Karpas-422 (cell line): ENCODE measurements at regions not wholly inside any gene's neighbourhood (a gene's known extent, or its start where the extent isn't known, plus 50 kb on each side); places are given as distances from the start of the nearest gene placed in this dataset.
"Not testable (repeated sequence)": the region's sequence is repeated elsewhere in the genome, so short reads cannot be mapped to it uniquely, and the experiment has no call there.

ENCODE experiments used
- DNase-seq: peaks from one replicate; pipeline ENCODE4 v3.0.0-alpha.2; 2015
- H2AFZ ChIP-seq: fragments of 200-600 bp; sonication (generic); 2 replicates; pipeline ENCODE4 v1.6.1; 2014; ENCODE audit warnings: antibody characterized with exemption, low read length, mixed read lengths
- H3K27ac ChIP-seq: fragments of 200-600 bp; sonication (generic); 2 replicates; pipeline ENCODE4 v1.5.1; 2014; ENCODE audit warnings: mild to moderate bottlenecking, low read length, moderate library complexity
- H3K27me3 ChIP-seq: fragments of 200-600 bp; sonication (generic); 2 replicates; pipeline ENCODE4 v1.6.1; 2014; ENCODE audit warnings: low read length, mixed read lengths
- H3K36me3 ChIP-seq: fragments of 200-600 bp; sonication (generic); 2 replicates; pipeline ENCODE4 v1.6.1; 2014; ENCODE audit warnings: low read length, mixed read lengths; ENCODE audit not compliant: insufficient read depth
- H3K4me1 ChIP-seq: fragments of 200-600 bp; sonication (generic); 2 replicates; pipeline ENCODE4 v1.6.1; 2014; ENCODE audit warnings: mild to moderate bottlenecking, low read length, mixed read lengths
- H3K4me2 ChIP-seq: fragments of 200-600 bp; sonication (generic); 2 replicates; pipeline ENCODE4 v1.6.1; 2014; ENCODE audit warnings: low read length, low read depth, mild to moderate bottlenecking; ENCODE audit not compliant: poor library complexity, severe bottlenecking
- H3K4me3 ChIP-seq: fragments of 200-600 bp; sonication (generic); 2 replicates; pipeline ENCODE4 v1.5.1; 2014; ENCODE audit warnings: mild to moderate bottlenecking, antibody characterized with exemption, low read length, mixed read lengths
- H3K79me2 ChIP-seq: fragments of 200-600 bp; sonication (generic); 2 replicates; pipeline ENCODE4 v1.6.1; 2014; ENCODE audit warnings: mild to moderate bottlenecking, low read length, mixed read lengths
- H3K9ac ChIP-seq: fragments of 200-600 bp; sonication (generic); 2 replicates; pipeline ENCODE4 v1.6.0; 2014; ENCODE audit warnings: low read length
- H3K9me2 ChIP-seq: fragments of 200-600 bp; sonication (generic), shearing (Covaris generic); replicated peaks from 2 replicates; pipeline ENCODE4 v1.6.0; 2014; ENCODE audit warnings: mild to moderate bottlenecking, low read length, moderate library complexity; ENCODE audit not compliant: insufficient read depth
- H3K9me3 ChIP-seq: fragments of 300-700, 200-600 bp; sonication (generic); 2 replicates; pipeline ENCODE4 v1.6.1; 2014; ENCODE audit warnings: low read length, mixed read lengths
- H4K20me1 ChIP-seq: fragments of 200-600 bp; sonication (generic); 2 replicates; pipeline ENCODE4 v1.6.1; 2014; ENCODE audit warnings: mild to moderate bottlenecking, antibody characterized with exemption, low read length, low read depth; ENCODE audit not compliant: insufficient read depth

DNA sequence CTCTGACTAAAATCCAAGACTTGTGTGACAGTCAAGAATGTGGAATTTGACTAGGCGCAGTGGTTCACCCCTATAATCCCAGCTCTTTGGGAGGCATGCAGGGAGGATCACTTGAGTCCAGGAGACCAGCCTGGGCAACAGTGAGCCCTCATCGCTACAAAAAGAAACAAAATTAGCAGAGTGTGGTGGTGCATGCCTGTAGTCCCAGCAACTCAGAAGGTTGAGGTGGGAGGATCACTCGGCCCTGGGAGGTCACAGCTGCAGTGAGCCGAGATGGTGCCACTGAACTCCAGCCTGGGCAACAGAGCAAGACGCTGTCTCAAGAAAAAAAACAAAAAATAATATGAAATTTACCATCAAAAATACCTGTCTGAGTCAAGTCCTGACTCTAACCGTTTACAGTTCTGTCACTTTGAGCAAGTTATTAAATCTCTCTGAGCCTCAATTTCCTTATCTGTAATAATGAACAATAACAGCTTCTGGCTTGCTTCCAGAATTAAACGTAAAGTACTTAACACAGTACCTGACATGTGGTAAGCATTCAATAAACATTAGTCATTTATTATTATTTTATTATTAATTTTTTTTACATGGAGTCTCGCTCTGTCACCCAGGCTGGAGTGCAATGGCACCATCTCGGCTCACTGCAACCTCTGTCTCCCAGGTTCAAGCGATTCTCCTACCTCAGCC lies 204.6 kb upstream of the TSC22D1 start:
- Histone ChIP-seq H3K9me3 (no peaks in the 10 kb centered on the region), H3K9ac (no peak overlapping the region), H3K9me2 (no peaks in the 10 kb centered on the region), H3K4me1 (no peaks in the 10 kb centered on the region), H3K36me3 (no peaks in the 10 kb centered on the region), H4K20me1 (no peaks in the 10 kb centered on the region), H2AFZ (no peak overlapping the region), H3K27ac (no peak overlapping the region), H3K4me3 (no peak overlapping the region), H3K79me2 (no peaks in the 10 kb centered on the region), H3K4me2 (no peak overlapping the region), H3K27me3 (no peaks in the 10 kb centered on the region)
- no peak for DNase-seq

DNA sequence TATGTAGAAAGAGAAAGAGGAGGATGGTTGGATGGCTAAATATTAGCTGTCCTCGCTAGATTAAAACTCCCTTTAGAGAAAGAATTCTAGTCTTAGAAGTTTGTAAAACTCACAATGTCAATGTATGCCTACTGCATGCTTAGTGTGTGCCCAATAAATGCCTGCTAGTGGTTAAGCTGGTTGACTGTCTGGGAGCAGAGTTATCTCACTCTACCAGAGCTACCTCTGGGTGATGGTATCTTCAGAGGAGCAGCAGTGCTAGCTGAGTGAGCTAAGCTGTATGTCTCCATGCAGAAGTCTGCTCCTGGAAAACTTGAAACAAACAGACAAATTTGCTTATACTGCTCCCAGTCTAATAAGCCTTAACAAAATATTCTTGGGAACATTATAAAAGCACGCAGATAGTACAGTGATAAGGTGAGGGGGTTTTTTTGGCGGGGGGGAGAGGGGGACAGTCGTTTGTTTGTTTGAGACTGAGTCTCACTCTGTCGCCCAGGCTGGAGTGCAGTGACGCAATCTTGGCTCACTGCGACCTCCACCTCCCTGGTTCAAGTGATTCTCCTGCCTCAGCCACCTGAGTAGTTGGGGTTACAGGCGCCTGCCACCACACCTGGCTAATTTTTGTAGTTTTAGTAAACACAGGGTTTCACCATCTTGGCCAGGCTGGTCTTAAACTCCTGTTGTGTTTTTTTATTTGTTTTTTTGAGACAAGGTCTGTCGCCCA lies 202.8 kb upstream of the TSC22D1 start:
- no peak overlapping the region for H2AFZ ChIP-seq
- no peak for DNase-seq

DNA sequence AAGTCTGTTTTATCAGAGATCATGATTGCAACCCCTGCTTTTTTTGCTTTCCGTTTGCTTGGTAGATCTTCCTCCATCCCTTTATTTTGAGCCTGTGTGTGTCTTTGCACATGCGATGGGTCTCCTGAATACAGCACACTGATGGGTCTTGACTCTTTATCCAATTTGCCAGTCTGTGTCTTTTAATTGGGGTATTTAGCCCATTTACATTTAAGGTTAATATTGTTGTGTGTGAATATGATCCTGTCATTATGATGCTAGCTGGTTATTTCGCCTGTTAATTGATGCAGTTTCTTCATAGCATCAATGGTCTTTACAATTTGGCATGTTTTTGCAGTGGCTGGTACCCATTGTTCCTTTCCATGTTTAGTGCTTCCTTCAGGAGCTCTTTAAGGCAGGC lies 199.2 kb upstream of the TSC22D1 start:
- H3K9me3 ChIP-seq, H4K20me1 ChIP-seq: not testable (repeated sequence)

More for the DNA sequence above, 202.8 kb upstream of the TSC22D1 start:
- Histone ChIP-seq H3K79me2 (no peaks in the 10 kb centered on the region), H3K4me1 (no peaks in the 10 kb centered on the region), H3K27ac (no peak overlapping the region), H3K9me3 (no peaks in the 10 kb centered on the region), H3K36me3 (no peaks in the 10 kb centered on the region), H3K4me3 (no peak overlapping the region), H3K27me3 (no peaks in the 10 kb centered on the region), H3K9me2 (no peaks in the 10 kb centered on the region), H4K20me1 (no peaks in the 10 kb centered on the region), H3K9ac (no peak overlapping the region), H3K4me2 (no peak overlapping the region)

DNA sequence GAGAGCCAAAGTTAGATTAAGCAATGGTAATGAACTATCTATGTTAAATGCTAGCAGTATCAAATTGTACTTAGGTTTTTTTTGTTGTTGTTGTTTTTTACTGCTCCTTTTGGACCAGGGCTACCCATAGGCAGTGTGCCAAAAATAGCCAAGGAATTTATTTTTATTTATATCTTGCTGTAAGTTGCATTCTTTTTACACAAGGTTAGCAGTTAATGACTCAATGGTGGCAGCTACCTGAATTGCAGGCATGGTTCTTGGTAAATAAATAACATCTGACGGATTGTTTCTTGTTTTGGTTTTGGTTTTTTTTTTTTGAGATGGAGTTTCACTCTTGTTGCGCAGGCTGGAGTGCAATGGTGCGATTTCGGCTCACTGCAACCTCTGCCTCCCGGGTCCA lies 194.8 kb upstream of the TSC22D1 start:
- H3K4me2 ChIP-seq = no peak overlapping the region
- H2AFZ ChIP-seq = no peak overlapping the region
- no peaks in the 10 kb centered on the region for H3K9me3 ChIP-seq

More for the DNA sequence above, 199.2 kb upstream of the TSC22D1 start:
- not testable (repeated sequence) for H2AFZ ChIP-seq, H3K27ac ChIP-seq, H3K4me2 ChIP-seq, H3K79me2 ChIP-seq, H3K27me3 ChIP-seq, DNase-seq, H3K4me3 ChIP-seq, H3K4me1 ChIP-seq, H3K9ac ChIP-seq, H3K9me2 ChIP-seq, H3K36me3 ChIP-seq

DNA sequence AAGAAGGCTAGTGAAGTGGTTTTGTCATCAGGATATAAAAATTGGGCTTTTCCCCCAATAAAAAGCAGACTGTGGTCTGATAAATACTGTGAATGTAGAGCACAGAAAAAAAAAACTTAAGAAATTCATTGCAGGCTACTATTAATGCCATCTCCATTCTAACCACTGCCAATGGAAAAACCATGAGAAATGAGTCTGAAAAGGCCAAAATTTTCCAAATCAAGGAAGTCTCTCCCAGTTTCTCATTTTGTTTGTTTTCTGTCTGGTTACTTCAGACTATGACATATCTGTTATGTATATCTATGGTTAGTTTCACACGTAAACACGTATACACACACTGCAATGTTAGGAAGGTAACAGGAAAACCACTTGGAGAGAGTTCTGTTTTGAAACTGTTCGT lies 193.6 kb upstream of the TSC22D1 start:
- Histone ChIP-seq H3K27me3 (no peaks in the 10 kb centered on the region), H4K20me1 (no peaks in the 10 kb centered on the region), H3K9me3 (no peaks in the 10 kb centered on the region), H3K4me3 (no peak overlapping the region), H3K79me2 (no peaks in the 10 kb centered on the region), H3K9me2 (no peaks in the 10 kb centered on the region), H3K36me3 (no peaks in the 10 kb centered on the region), H3K27ac (no peak overlapping the region), H3K9ac (no peak overlapping the region), H2AFZ (no peak overlapping the region), H3K4me1 (no peaks in the 10 kb centered on the region), H3K4me2 (no peak overlapping the region)
- no peak for DNase-seq

More for the DNA sequence above, 194.8 kb upstream of the TSC22D1 start:
- Histone ChIP-seq H3K36me3 (no peaks in the 10 kb centered on the region), H3K4me3 (no peak overlapping the region), H3K27me3 (no peaks in the 10 kb centered on the region), H3K79me2 (no peaks in the 10 kb centered on the region), H4K20me1 (no peaks in the 10 kb centered on the region), H3K9me2 (no peaks in the 10 kb centered on the region), H3K27ac (no peak overlapping the region), H3K9ac (no peak overlapping the region), H3K4me1 (no peaks in the 10 kb centered on the region)
- no peak for DNase-seq

DNA sequence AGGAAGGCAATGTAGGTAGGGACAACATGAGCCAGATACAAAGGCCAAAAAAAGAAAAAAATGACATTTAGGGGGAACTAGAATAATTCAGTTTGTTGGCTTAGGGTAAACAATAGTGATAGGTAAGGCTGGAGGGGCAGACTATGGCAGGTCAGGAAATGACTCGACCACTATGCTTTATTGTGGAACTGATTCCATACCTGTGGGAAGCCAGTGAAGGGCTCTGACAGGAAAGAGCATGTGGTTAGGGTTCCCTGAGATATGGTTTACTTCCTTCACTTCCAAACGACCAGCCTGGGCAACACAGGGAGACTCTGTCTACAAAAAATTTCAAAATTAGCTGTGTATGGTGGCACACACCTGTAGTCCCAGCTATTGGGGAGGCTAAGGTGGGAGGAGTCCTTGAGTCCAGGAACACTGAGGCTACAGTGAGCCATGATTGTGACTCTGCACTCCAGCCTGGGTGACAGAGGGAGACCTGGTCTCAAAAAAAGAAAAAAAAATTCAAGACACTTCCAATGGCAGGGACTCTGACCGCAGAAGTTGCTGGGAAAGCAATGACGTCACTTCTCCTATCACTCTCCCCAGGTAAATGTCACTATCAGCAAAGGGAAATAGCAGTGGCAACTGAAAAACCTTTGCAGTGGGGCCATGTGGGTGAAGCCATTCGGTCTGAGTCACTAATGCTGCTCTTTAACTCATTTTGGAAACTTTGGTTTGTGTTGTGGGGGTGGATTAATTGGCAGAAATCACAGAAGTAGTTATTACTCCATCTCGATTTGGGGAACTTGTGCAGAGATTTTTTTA lies 192.8 kb upstream of the TSC22D1 start:
- DNase-seq = no peak
- Histone ChIP-seq H3K9ac (no peak overlapping the region), H3K4me3 (no peak overlapping the region), H3K4me1 (no peaks in the 10 kb centered on the region), H3K36me3 (no peaks in the 10 kb centered on the region), H3K79me2 (no peaks in the 10 kb centered on the region), H3K4me2 (no peak overlapping the region), H3K27ac (no peak overlapping the region), H3K9me3 (no peaks in the 10 kb centered on the region), H4K20me1 (no peaks in the 10 kb centered on the region), H3K27me3 (no peaks in the 10 kb centered on the region), H2AFZ (no peak overlapping the region), H3K9me2 (no peaks in the 10 kb centered on the region)

DNA sequence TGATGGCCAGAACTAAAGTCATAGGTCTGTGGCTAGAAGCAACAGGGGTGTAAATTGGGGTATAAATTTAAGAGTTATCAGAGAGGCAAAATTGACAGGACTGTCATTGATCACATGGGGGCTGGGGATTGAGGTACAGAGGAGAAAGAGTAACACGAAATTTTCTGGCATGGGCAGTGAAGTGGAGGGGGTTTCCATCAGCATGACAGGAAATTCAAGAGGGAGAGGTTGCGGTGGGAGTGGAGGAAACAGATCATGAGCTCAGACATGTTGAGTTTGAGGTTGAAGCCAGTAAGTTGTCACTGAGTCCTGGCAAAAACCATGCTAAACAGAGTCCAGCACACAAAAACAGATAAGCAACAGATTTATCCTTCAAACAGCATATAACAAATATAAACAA lies 192.1 kb upstream of the TSC22D1 start:
- H3K27ac ChIP-seq = no peak overlapping the region
- no peaks in the 10 kb centered on the region for H3K27me3 ChIP-seq
- no peak overlapping the region for H3K9ac ChIP-seq
- H3K4me2 ChIP-seq = no peak overlapping the region
- H3K4me3 ChIP-seq = no peak overlapping the region
- no peaks in the 10 kb centered on the region for H3K36me3 ChIP-seq
- no peaks in the 10 kb centered on the region for H3K9me3 ChIP-seq
- DNase-seq = no peak
- H4K20me1 ChIP-seq = no peaks in the 10 kb centered on the region
- no peaks in the 10 kb centered on the region for H3K79me2 ChIP-seq
- H2AFZ ChIP-seq = no peak overlapping the region
- no peaks in the 10 kb centered on the region for H3K4me1 ChIP-seq
- no peaks in the 10 kb centered on the region for H3K9me2 ChIP-seq

DNA sequence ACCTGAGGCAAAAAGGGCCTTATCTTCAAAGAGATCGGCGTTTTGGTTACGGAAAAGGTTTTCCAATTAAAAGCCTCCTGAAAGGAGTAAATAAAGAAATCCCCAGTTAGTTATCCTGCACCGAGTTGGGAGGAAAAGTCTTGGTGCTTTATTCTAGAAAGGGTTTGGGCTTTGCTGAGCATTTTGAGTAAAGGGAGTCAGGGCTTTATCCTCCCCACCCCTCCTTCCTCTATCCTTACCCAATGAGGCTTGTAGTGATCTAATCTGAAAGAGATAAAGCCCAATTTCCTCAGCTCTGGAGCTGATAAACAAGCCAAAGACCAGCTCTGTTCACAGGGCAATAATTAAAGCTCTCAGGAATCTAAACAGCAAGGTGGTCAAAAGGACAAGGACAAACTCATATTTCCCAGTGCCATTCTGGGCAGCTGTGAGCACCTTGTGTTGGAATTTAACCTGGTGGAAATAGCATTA lies 188.9 kb upstream of the TSC22D1 start:
- no peaks in the 10 kb centered on the region for H3K36me3 ChIP-seq
- H3K4me3 ChIP-seq = no peak overlapping the region
- no peak overlapping the region for H3K27ac ChIP-seq
- no peak overlapping the region for H2AFZ ChIP-seq
- no peaks in the 10 kb centered on the region for H3K79me2 ChIP-seq
- H3K9ac ChIP-seq = no peak overlapping the region
- no peaks in the 10 kb centered on the region for H3K27me3 ChIP-seq
- H4K20me1 ChIP-seq = no peaks in the 10 kb centered on the region
- H3K9me3 ChIP-seq = no peaks in the 10 kb centered on the region
- DNase-seq = no peak
- H3K4me2 ChIP-seq = no peak overlapping the region
- H3K9me2 ChIP-seq = no peaks in the 10 kb centered on the region
- no peaks in the 10 kb centered on the region for H3K4me1 ChIP-seq
